ENCODE measurements at regions not wholly inside any gene's neighbourhood (a gene's known extent, or its start where the extent isn't known, plus 50 kb on each side); places are given as distances from the start of the nearest gene placed in this dataset.

GRCh38 chr3:46146548-46146947 is 61.6 kb downstream of the CCR1 start:
- DNase-seq: no peak

DNA sequence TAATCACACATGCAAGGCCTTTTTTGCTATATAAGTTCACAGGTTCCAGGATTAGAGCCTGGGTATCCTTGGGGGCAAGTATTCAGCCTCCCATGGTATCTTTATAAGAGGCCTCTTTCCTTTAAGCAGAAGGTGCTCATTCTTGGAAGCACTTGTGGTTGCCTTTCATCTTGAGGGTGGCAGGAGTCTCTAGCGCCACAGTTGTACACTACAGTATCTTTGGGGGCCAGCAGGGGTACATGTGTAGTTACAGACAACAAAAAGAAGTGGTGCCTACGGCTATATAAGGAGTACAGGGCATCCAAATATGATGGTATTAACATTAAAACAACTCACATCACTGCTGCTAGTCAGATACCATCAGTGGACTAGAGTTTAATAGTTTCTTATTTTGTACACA is 62.1 kb downstream of the CCR1 start:
- DNase-seq: no peak

GRCh38 chr3:46145147-46145546 is 63.0 kb downstream of the CCR1 start:
- DNase-seq: no peak

DNA sequence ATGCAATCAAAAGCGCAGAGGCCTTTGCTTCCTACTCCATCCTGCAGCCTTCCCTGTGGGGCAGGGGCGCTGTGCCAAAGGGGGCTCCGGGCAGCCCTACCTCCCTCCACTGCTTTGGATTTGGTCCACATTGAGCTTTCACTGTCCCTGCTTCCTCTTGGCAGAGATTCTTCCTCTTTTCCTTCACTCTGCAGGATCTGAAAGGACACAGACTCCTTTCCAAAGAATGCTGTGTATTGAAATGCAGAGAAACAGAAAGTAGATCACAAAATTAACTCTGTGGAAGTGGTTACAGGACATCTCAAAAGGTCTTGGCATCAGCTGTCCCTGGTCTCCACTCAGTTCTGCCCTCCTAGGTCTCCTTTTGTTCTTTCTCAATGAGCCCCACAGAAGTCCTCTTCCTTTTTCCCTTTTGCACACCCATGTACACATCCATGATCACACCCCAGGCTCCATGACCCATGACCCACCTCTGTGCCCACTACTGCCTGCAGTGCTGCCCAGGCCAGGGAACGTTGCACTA is 64.1 kb downstream of the CCR1 start:
- DNase-seq: no peak

DNA sequence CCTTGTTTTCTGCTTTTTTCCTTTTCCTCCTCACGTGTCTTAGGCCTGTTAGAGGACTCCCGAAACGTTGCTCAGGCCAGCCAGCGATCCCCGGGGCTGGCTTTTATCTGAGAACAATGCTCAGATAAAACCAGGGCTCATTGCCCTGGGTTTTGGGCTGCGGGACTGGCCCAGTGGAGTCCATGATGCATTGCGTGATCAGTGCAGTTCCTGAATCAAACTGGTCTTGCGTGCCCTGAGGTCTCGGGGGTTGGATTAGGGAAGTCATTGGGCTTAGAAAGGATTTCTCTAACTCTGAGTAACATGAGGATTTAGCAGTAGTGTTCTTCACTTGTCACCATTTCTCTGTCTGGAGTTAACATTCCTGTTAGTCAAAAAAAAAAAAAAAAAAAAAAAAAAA is 66.3 kb downstream of the CCR1 start:
- DNase-seq: no peak

DNA sequence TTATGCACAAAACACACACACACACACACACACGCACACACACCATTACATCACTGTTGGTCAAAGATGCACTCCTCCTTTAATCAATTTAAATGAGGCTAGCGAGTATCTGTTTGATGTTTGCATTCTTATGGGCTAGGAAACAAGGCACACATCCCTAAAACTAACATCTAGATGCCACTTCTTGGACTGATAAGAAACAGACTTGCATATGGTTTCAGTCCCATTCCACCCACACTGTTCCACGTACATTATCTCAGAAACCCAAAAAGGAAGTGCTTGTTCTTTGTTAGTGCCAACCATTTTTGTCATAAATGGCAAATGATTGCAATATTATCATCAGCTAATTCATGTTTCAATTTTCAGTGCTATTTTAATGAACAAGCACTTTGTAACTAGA is 69.5 kb downstream of the CCR1 start:
- no peak for DNase-seq

DNA sequence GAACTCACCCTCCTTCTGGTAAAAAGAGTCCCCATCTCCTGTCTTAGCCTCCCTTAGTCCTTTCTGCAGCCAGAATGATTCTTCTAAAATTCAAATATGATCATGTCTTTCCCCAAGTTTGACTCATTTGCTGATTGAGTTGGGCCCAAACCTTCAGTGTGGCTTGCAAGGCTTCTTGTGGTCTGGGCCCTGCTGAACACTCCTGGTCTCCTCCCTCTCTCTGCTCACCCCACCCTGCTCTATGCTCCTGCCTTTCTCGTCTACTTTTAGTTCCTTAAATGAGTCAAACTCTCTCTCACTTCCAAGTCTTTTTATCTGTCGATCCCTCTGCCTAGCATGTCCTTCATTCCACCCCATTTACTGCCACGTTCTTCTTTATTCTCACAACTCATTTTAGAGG is 72.6 kb downstream of the CCR1 start:
- no peak for DNase-seq

- DNase-seq: no peak
Measured at GRCh38 chr3:46133285-46133684, 74.8 kb downstream of the CCR1 start.

DNA sequence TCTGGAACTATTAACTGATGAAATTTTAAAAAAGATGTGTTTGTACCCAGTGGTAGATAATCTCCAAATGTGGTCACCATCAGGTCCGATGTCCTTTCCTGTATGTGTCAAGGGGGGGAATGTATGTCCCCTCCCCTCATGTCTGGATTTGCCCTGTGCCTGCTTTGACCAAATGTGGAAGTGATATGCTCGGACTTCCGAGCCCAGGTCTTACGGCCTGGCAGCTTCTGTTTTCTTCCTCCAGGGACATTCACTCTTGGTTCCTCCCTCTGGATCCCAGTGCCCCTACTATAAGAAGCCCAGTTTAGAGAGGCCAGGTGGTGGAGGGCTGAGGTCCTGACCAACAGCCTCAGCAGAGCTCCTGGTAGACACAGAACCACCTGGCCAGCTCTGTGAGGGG is 75.5 kb downstream of the CCR1 start:
- no peak for DNase-seq

DNA sequence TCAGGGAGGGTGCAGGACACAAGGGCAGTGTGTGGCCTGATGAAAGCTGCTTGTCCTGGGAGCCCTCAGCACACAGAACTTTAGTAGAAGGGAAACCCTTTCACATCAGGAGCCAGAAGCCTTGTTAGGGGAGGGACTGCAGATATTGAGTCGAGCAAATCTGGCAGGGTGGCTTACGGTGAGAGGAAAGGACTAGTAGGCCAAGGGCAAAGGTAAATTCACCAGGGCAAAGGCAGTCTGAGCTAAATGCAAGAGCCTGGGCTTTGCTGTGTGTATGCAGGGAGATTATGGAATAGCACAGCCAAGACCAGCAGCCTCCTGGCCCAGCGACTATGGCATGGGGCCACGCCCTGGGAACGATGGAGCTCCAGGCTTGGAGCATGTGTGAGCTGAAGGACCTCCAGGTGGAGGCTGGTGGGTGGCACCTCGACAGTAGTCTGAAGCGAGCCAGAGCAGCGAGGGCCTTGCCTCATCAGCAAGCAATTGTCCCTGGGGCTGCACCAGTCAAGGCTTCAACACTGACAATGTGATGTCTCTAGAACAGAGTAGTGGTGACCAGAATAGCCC is 76.1 kb downstream of the CCR1 start:
- DNase-seq: no peak

DNA sequence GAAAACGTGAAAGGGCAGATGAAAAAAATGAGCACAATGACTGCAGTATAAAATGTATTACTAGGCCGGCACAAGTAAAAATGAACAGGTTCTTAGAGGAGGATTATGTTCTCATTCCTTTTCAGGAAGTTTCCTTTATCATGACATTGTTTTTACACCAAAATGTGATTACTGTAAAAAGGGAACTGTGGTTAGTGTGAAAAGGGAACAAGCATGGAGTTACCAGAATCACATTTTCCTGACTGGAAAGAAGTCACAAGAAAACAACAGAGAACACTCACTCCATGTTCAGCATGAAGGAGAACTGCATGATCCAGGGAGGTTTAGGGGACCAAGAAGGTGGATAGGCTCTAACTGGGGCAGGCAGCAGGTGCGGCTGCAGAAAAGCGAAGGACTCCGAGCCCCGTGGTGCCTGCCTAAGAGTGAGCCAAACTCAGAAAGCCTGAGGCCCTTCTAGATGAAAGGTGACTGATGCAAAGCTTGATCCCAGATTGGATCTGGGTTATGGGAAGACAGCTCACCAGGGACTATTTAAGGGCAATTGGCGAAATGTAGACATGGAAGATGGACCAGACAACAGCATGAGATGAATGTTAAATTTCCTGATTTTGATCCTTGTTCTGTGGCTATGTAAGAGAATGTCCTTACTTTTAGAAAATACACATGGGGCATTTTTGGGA is 77.3 kb downstream of the CCR1 start:
- no peak for DNase-seq

- no peak for DNase-seq
Measured at GRCh38 chr3:46129588-46130272, 78.4 kb downstream of the CCR1 start.

GRCh38 chr3:46127503-46127902 is 80.6 kb downstream of the CCR1 start:
- DNase-seq: no peak

GRCh38 chr3:46124216-46125177 is 83.6 kb downstream of the CCR1 start:
- DNase-seq: no peak

DNA sequence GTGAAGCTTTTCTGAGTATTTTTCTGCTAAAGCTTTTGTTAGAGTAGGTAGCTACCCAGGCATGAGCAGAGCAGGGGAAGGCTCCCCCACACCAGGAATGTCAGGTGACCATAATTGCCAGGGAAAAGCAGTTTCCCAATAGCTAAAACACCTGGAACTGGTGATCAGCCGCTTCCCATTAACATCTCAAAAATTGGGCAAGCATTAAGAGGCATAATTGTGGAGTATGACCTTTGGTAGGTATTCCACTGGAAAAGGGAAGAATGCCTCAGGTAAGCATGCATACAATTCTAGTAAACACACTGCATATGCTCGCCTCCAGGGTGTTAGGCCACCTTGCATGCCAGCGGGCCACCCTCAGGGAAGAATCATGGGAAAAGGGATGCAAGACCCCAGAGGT is 84.5 kb downstream of the CCR1 start:
- no peak for DNase-seq

GRCh38 chr3:46122091-46122490 is 86.0 kb downstream of the CCR1 start:
- no peak for DNase-seq

- DNase-seq: no peak
Measured at GRCh38 chr3:46120983-46121382, 87.1 kb downstream of the CCR1 start.

- DNase-seq: no peak
Measured at GRCh38 chr3:46119709-46120498, 88.2 kb downstream of the CCR1 start.

- no peak for DNase-seq
Measured at GRCh38 chr3:46119253-46119652, 88.9 kb downstream of the CCR1 start.

GRCh38 chr3:46116996-46117395 is 89.7 kb upstream of the XCR1 start:
- DNase-seq: no peak

GRCh38 chr3:46114323-46114988 is 87.2 kb upstream of the XCR1 start:
- DNase-seq: no peak

DNA sequence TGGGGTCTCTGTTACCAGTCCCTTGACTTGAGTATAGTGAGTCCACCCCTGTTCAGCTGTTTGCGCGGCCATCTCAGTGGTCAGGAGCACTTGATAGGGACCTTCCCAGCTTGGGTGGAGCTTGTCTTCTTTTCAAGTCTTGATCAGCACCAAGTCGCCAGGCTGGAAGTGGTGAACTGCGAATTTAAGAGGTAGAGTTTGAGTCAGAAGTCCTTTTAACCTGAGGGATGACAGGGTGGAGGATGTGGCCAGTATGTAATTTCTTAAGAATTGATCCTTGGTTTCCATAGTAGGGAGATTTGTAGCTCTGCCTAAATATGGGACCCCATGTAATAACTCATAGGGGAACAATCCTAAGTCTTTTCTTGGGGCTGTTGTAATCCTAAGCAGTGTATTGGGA is 86.3 kb upstream of the XCR1 start:
- DNase-seq: no peak
